Peyer's patch (tissue), 4 donors: ENCODE measurements at regions not wholly inside any gene's neighbourhood (a gene's known extent, or its start where the extent isn't known, plus 50 kb on each side); places are given as distances from the start of the nearest gene placed in this dataset.

Source experiments
- POLR2A ChIP-seq, 2 donors: fragments of 450-650 bp; IDR thresholded peaks; one replicate each; pipeline ENCODE4 v1.5.1; 2017; ENCODE audit warnings: antibody characterized with exemption in 2 of 2, mild to moderate bottlenecking in 2 of 2, moderate library complexity in 2 of 2
- TF ChIP-seq, protein P1 (sequence below), 6 experiments: fragments of 450-650 bp in 4 of 6; fragments of 200-600 bp in 2 of 6; sonication (generic) in 1 of 6; IDR thresholded peaks; one replicate each; pipeline ENCODE4 v1.5.1; 2017 to 2019; ENCODE audit warnings: antibody characterized with exemption in 6 of 6, mild to moderate bottlenecking in 3 of 6, moderate library complexity in 1 of 6

DNA sequence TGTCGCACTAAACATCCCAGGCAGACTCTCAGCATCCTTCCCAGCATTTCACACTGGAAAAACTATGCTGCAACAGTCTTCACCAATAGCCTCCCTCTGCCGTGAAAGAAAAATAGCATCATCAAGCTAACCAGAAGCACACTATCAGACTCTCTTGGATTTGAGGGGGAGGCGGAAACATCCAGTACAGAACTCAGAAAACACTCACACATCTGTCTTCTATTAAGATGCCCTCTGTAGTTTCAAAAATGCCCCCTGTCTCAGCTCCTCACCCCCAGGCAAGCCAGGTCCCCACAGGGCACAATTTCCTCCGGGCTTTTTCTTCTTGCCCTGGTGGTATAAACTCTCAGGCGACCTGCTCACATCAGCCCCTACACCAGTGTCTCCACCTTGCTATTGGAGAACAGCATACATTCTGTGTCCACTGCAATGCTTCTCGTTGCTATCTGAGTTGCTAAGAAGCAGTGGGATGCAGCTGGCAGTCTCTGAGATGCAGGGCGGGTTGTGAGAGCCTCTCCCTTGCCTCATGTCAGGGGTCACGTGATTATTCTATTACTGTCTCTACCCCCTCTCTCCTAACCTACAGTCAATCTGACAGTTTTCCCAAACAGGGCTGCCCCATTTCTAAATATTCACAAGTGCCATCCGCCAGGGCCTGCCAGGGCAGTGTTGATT, 189.9 kb downstream of the INO80D start:
- no peak for TF ChIP-seq POLR2A (IDR thresholded peaks at IDR 0.05)
- TF ChIP-seq, protein P1, sequence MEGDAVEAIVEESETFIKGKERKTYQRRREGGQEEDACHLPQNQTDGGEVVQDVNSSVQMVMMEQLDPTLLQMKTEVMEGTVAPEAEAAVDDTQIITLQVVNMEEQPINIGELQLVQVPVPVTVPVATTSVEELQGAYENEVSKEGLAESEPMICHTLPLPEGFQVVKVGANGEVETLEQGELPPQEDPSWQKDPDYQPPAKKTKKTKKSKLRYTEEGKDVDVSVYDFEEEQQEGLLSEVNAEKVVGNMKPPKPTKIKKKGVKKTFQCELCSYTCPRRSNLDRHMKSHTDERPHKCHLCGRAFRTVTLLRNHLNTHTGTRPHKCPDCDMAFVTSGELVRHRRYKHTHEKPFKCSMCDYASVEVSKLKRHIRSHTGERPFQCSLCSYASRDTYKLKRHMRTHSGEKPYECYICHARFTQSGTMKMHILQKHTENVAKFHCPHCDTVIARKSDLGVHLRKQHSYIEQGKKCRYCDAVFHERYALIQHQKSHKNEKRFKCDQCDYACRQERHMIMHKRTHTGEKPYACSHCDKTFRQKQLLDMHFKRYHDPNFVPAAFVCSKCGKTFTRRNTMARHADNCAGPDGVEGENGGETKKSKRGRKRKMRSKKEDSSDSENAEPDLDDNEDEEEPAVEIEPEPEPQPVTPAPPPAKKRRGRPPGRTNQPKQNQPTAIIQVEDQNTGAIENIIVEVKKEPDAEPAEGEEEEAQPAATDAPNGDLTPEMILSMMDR (IDR thresholded peaks at IDR 0.05), result no peak
